ENCODE measurements at regions not wholly inside any gene's neighbourhood (a gene's known extent, or its start where the extent isn't known, plus 50 kb on each side); places are given as distances from the start of the nearest gene placed in this dataset.

GRCh38 chr5:103356350-103357091 lies 98.0 kb downstream of the MACIR start:
- TF ChIP-seq POLR2A (IDR thresholded peaks at IDR 0.05; ENCODE audit: low read length) = no peak
- no peak for TF ChIP-seq GATA1 (IDR thresholded peaks at IDR 0.05; ENCODE audit: low read depth, low read length)
